ENCODE measurements at regions not wholly inside any gene's neighbourhood (a gene's known extent, or its start where the extent isn't known, plus 50 kb on each side); places are given as distances from the start of the nearest gene placed in this dataset.

DNA sequence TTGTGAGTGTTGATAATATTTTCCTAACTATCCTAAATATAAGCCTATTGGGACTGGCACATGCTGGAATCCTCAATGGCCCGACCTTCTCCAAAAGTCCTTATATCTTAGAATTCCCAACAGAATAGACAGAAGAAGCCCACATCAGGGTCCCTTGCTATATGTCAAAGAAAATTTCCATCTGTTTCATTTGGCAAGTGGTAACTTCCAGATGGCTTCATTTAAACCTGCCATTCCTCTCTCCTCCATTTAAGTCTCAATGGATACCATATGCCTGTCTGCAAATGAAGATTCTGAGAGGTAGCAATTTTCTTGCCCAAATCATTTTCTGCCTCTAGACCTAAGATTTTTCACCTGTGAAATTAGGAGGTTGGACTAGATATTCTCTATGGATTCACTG lies 73.1 kb upstream of the KCNA4 start:
- Mint-ChIP-seq H3K27ac (no peak overlapping the region), H3K27me3 (no peaks in the 10 kb centered on the region), H3K4me3 (no peak overlapping the region), H3K36me3 (ENCODE audit: low read depth) (no peaks in the 10 kb centered on the region), H3K9me3 (no peaks in the 10 kb centered on the region), H3K4me1 (ENCODE audit: low read depth) (no peaks in the 10 kb centered on the region)
- DNase-seq = no peak
- Histone ChIP-seq H3K36me3 (ENCODE audit: insufficient read depth, low read length) (no peaks in the 10 kb centered on the region), H3K4me3 (ENCODE audit: low read length) (no peak overlapping the region), H3K4me1 (ENCODE audit: insufficient read depth, low read length) (no peaks in the 10 kb centered on the region), H3K9me3 (ENCODE audit: control insufficient read depth in 1 of 2, insufficient read depth in 1 of 2, low read length in 2 of 2) (peaks cover 0 to 2% of the 10 kb centered on the region in 2 experiments), H3K27ac (ENCODE audit: low read depth in 1 of 2, low read length in 2 of 2) (no peak overlapping the region), H3K27me3 (ENCODE audit: control insufficient read depth in 1 of 2, insufficient read depth in 2 of 2, low read length in 2 of 2) (no peaks in the 10 kb centered on the region)
- TF ChIP-seq, protein P1, sequence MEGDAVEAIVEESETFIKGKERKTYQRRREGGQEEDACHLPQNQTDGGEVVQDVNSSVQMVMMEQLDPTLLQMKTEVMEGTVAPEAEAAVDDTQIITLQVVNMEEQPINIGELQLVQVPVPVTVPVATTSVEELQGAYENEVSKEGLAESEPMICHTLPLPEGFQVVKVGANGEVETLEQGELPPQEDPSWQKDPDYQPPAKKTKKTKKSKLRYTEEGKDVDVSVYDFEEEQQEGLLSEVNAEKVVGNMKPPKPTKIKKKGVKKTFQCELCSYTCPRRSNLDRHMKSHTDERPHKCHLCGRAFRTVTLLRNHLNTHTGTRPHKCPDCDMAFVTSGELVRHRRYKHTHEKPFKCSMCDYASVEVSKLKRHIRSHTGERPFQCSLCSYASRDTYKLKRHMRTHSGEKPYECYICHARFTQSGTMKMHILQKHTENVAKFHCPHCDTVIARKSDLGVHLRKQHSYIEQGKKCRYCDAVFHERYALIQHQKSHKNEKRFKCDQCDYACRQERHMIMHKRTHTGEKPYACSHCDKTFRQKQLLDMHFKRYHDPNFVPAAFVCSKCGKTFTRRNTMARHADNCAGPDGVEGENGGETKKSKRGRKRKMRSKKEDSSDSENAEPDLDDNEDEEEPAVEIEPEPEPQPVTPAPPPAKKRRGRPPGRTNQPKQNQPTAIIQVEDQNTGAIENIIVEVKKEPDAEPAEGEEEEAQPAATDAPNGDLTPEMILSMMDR (IDR thresholded peaks at IDR 0.05) = no peak
- POLR2A ChIA-PET = no interaction called here
- intact Hi-C loops (cut with DNase I, micrococcal nuclease) = no loop called here
- no peak for ATAC-seq (ENCODE audit: poor library complexity)
- CTCF ChIA-PET = no interaction called here

DNA sequence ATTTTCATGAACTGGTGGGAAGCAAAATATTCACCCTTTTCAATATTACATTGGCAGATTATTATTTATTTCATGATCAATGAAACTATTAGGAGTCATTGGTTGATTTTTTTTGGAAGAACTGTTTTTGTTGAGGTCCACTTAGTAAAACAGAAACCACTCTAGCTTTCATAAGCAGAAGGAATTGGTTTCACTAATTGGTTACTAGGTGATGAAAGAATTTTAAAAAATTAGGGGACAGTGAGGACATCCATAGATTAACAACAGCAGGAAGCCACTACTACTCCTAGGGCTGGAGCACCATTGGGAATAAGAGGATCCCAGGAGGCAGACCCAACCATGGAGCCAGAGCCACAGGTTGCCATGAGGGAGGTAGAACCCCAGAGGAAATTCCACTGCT lies 74.4 kb upstream of the KCNA4 start:
- ChIA-PET CTCF (no interaction called here), POLR2A (no interaction called here)

DNA sequence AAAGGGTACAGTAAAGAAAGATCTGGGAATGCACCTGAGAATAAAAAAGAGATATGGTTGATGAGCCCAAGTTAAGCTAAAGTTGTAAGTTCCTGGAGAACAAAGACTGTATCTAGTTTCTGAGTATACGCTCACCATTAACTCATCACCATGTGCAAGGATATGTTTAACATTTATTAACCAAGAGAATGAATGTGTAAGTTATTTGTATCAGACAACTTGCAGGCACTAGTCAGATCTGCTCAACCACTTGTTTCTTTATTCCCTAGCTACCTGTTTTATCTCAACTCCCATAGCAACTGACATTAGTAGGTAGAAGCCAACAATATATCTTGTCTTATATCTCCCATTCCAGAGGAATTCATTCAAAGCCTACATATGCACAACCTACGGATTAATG lies 74.9 kb upstream of the KCNA4 start:
- Mint-ChIP-seq H3K27me3 (peaks cover 4% of the 10 kb centered on the region), H3K27ac (no peak overlapping the region), H3K4me1 (ENCODE audit: low read depth) (no peaks in the 10 kb centered on the region), H3K9me3 (no peaks in the 10 kb centered on the region), H3K4me3 (no peak overlapping the region), H3K36me3 (ENCODE audit: low read depth) (no peaks in the 10 kb centered on the region)
- TF ChIP-seq, protein P1 (IDR thresholded peaks at IDR 0.05) = no peak
- no peaks in the 10 kb centered on the region for H3K36me3 ChIP-seq (ENCODE audit: insufficient read depth, low read length)
- no peaks in the 10 kb centered on the region for H3K4me1 ChIP-seq (ENCODE audit: insufficient read depth, low read length)
- DNase-seq (no peak), ATAC-seq (ENCODE audit: poor library complexity) (no peak)
- ChIA-PET POLR2A (no interaction called here), CTCF (no interaction called here)
- H3K27me3 ChIP-seq (ENCODE audit: control insufficient read depth in 1 of 2, insufficient read depth in 2 of 2, low read length in 2 of 2) = no peaks in the 10 kb centered on the region
- intact Hi-C loops (cut with DNase I, micrococcal nuclease) = no loop called here
- no peak overlapping the region for H3K27ac ChIP-seq (ENCODE audit: low read depth in 1 of 2, low read length in 2 of 2)
- no peaks in the 10 kb centered on the region for H3K9me3 ChIP-seq (ENCODE audit: control insufficient read depth in 1 of 2, insufficient read depth in 1 of 2, low read length in 2 of 2)
- H3K4me3 ChIP-seq (ENCODE audit: low read length) = no peak overlapping the region

More for the DNA sequence above, 74.4 kb upstream of the KCNA4 start:
- Histone ChIP-seq H3K27me3 (ENCODE audit: control insufficient read depth in 1 of 2, insufficient read depth in 2 of 2, low read length in 2 of 2) (no peaks in the 10 kb centered on the region), H3K36me3 (ENCODE audit: insufficient read depth, low read length) (no peaks in the 10 kb centered on the region), H3K27ac (ENCODE audit: low read depth in 1 of 2, low read length in 2 of 2) (no peak overlapping the region), H3K4me1 (ENCODE audit: insufficient read depth, low read length) (no peaks in the 10 kb centered on the region), H3K9me3 (ENCODE audit: control insufficient read depth in 1 of 2, insufficient read depth in 1 of 2, low read length in 2 of 2) (no peaks in the 10 kb centered on the region), H3K4me3 (ENCODE audit: low read length) (no peak overlapping the region)
- H3K4me3 Mint-ChIP-seq = no peak overlapping the region
- H3K36me3 Mint-ChIP-seq (ENCODE audit: low read depth) = no peaks in the 10 kb centered on the region
- peaks cover 4% of the 10 kb centered on the region for H3K27me3 Mint-ChIP-seq
- TF ChIP-seq, protein P1 (IDR thresholded peaks at IDR 0.05) = no peak
- no peak for DNase-seq
- no peaks in the 10 kb centered on the region for H3K9me3 Mint-ChIP-seq
- no peaks in the 10 kb centered on the region for H3K4me1 Mint-ChIP-seq (ENCODE audit: low read depth)
- no peak for ATAC-seq (ENCODE audit: poor library complexity)
- intact Hi-C loops (cut with DNase I, micrococcal nuclease) = no loop called here
- no peak overlapping the region for H3K27ac Mint-ChIP-seq
